ENCODE measurements at regions not wholly inside any gene's neighbourhood (a gene's known extent, or its start where the extent isn't known, plus 50 kb on each side); places are given as distances from the start of the nearest gene placed in this dataset.

GRCh38 chr9:84460695-84461094 lies 120.1 kb upstream of the SLC28A3 start:
- intact Hi-C loops (cut with DNase I) = no loop called here

DNA sequence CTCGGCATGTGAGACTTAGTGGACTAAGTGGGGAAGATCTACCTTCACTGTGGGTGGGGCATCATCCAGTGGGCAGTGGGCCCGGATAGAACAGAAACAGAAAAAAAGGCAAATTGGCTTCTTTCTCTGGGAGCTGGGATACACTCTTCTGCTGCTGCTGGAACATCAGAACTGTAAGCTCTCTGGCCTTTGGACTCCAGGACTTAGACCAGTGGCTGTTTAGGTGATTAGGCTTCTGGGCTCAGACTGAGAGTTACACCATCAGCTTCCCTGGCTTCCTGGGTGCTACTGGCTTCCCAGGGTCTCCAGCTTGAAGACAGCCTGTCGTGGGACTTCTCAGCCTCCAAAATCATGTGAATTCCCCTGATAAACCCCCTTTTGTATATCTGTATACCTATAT lies 122.7 kb upstream of the SLC28A3 start:
- Histone ChIP-seq H3K27ac (no peak overlapping the region), H3K27me3 (no peaks in the 10 kb centered on the region), H3K9me3 (no peaks in the 10 kb centered on the region), H3K4me3 (no peak overlapping the region), H3K36me3 (no peaks in the 10 kb centered on the region), H3K4me1 (no peaks in the 10 kb centered on the region)
- whole genome bisulfite sequencing, 2 donors = 59 to 82% methylated on average over 3 of the region's 3 CpGs
- TF ChIP-seq, protein P1, sequence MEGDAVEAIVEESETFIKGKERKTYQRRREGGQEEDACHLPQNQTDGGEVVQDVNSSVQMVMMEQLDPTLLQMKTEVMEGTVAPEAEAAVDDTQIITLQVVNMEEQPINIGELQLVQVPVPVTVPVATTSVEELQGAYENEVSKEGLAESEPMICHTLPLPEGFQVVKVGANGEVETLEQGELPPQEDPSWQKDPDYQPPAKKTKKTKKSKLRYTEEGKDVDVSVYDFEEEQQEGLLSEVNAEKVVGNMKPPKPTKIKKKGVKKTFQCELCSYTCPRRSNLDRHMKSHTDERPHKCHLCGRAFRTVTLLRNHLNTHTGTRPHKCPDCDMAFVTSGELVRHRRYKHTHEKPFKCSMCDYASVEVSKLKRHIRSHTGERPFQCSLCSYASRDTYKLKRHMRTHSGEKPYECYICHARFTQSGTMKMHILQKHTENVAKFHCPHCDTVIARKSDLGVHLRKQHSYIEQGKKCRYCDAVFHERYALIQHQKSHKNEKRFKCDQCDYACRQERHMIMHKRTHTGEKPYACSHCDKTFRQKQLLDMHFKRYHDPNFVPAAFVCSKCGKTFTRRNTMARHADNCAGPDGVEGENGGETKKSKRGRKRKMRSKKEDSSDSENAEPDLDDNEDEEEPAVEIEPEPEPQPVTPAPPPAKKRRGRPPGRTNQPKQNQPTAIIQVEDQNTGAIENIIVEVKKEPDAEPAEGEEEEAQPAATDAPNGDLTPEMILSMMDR (IDR thresholded peaks at IDR 0.05) = no peak
- TF ChIP-seq POLR2A (IDR thresholded peaks at IDR 0.05) (no peak), POLR2AphosphoS5 (IDR thresholded peaks at IDR 0.05) (no peak), EP300 (IDR thresholded peaks at IDR 0.05) (no peak)
- intact Hi-C loops (cut with DNase I) = no loop called here
- no peak for DNase-seq

More at GRCh38 chr9:84460695-84461094, 120.1 kb upstream of the SLC28A3 start:
- DNase-seq = no peak
- TF ChIP-seq EP300 (IDR thresholded peaks at IDR 0.05) = no peak
- no peak for TF ChIP-seq POLR2A (IDR thresholded peaks at IDR 0.05)
- TF ChIP-seq POLR2AphosphoS5 (IDR thresholded peaks at IDR 0.05) = no peak
- TF ChIP-seq, protein P1 (IDR thresholded peaks at IDR 0.05) = no peak
- Histone ChIP-seq H3K27me3 (no peaks in the 10 kb centered on the region), H3K27ac (no peak overlapping the region), H3K9me3 (peaks cover 0 to 2% (median 0%) of the 10 kb centered on the region in 4 donors), H3K4me3 (no peak overlapping the region), H3K36me3 (no peaks in the 10 kb centered on the region), H3K4me1 (no peaks in the 10 kb centered on the region)

DNA sequence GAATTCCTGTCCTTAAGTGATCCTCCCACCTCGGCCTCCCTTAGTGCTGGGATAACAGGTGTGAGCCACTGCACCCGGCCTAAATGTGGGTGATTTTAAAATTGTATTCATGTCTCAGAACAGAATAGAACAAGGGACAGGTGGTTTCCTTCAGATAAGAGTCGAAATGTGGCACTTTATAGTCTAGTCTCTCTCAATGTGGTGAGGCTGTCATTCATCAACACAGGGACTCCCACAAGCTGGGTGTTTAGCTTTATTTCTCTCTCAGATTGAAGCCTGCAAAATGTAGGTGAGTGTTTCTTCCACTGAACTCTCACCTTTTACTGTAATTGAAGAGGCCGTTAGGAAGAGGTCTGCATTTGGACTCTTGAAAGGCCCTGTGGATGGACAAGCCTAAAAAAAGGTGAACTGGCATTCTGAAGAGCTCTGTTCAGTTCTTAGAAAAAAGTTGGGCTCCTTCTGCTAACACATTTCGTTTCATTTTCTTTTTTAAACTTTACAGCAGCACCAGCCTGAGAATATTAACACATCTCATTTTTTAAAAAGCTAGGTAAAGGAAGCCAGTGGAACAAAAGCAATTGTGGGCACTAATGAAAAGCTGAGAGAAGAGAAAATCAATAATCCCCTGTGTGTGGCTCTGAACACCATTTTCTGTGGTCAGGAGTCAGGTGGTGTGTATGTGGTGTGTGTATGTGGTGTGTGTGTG lies 126.2 kb upstream of the SLC28A3 start:
- H3K36me3 ChIP-seq = no peaks in the 10 kb centered on the region
- H3K9me3 ChIP-seq = no peaks in the 10 kb centered on the region
- TF ChIP-seq EP300 (IDR thresholded peaks at IDR 0.05) (no peak), POLR2A (IDR thresholded peaks at IDR 0.05) (no peak), POLR2AphosphoS5 (IDR thresholded peaks at IDR 0.05) (no peak)
- TF ChIP-seq, protein P1 (IDR thresholded peaks at IDR 0.05) = no peak
- H3K27ac ChIP-seq = no peak overlapping the region
- intact Hi-C loops (cut with DNase I) = no loop called here
- no peak overlapping the region for H3K4me3 ChIP-seq
- H3K27me3 ChIP-seq = no peaks in the 10 kb centered on the region
- H3K4me1 ChIP-seq = no peaks in the 10 kb centered on the region
- WGBS, 2 donors = 43 to 60% methylated on average over 5 of the region's 5 CpGs
- DNase-seq = no peak

DNA sequence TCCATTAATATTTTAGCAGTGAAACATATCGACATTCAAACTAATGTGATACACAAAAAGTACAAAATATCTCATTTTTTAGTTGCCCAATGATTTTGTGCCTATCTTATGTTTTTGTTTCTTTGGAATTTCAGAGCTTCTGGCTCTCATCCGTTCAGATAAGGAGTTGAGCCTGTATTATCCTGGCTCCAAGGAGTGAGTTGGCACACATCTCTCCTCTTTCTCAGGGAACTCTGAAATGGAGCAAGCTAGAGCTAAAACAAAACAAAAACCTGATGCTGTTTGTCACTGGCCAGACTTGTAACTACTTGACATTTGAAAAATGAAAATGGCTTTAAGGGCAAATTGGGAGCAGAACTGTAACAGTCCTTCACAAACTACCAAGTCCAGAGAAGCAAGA lies 131.3 kb upstream of the SLC28A3 start:
- no peak overlapping the region for H3K4me3 ChIP-seq
- no peak for TF ChIP-seq POLR2AphosphoS5 (IDR thresholded peaks at IDR 0.05)
- TF ChIP-seq, protein P1 (IDR thresholded peaks at IDR 0.05) = no peak
- no peak for TF ChIP-seq EP300 (IDR thresholded peaks at IDR 0.05)
- no peak for TF ChIP-seq POLR2A (IDR thresholded peaks at IDR 0.05)
- no peaks in the 10 kb centered on the region for H3K27me3 ChIP-seq
- DNase-seq = no peak
- no peaks in the 10 kb centered on the region for H3K36me3 ChIP-seq
- no peak overlapping the region for H3K27ac ChIP-seq
- WGBS, 2 donors = 78 to 85% methylated on average over 2 of the region's 2 CpGs
- no peaks in the 10 kb centered on the region for H3K9me3 ChIP-seq
- no peaks in the 10 kb centered on the region for H3K4me1 ChIP-seq
- intact Hi-C loops (cut with DNase I) = no loop called here

GRCh38 chr9:84478996-84479395 lies 138.4 kb upstream of the SLC28A3 start:
- TF ChIP-seq EP300 (IDR thresholded peaks at IDR 0.05) (no peak), POLR2A (IDR thresholded peaks at IDR 0.05) (no peak), POLR2AphosphoS5 (IDR thresholded peaks at IDR 0.05) (no peak)
- TF ChIP-seq, protein P1 (IDR thresholded peaks at IDR 0.05) = no peak
- 73 to 84% methylated on average over 3 of the region's 3 CpGs for WGBS, 2 donors
- Histone ChIP-seq H3K4me1 (no peaks in the 10 kb centered on the region), H3K27me3 (no peaks in the 10 kb centered on the region), H3K9me3 (no peaks in the 10 kb centered on the region), H3K27ac (no peak overlapping the region), H3K36me3 (no peaks in the 10 kb centered on the region), H3K4me3 (no peak overlapping the region)
- intact Hi-C loops (cut with DNase I) = no loop called here
- no peak for DNase-seq

Measured in sigmoid colon (tissue), 6 donors.